Activated CD8-positive, alpha-beta memory T cell treated with anti-CD3 and anti-CD28 coated beads, Interleukin-2, amount 50 U/mL, for 48 hours (primary cell): ENCODE measurements at regions not wholly inside any gene's neighbourhood (a gene's known extent, or its start where the extent isn't known, plus 50 kb on each side); places are given as distances from the start of the nearest gene placed in this dataset.

Experiments
- DNase-seq: peaks from one replicate; pipeline ENCODE4 v3.0.0-alpha.2; 2020

DNA sequence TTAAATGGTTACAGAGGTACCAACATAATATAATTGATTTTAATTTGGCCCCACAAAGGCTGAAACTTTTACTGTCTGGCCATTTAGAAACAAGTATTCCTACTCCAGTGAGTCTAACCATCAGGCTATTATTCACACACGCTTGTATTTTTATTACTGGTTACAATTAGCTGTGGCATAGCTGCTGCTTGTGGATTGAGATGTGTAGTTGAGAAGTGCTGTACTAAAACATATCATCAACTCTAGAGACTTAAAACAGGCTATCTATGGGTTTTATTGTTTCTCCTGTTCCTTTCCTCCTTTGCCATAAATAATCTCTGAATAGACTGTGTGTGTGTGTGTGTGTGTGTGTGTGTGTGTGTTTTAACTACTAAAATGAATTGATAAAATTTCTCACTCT is 530.2 kb downstream of the CCDC85A start:
- no peak for DNase-seq

DNA sequence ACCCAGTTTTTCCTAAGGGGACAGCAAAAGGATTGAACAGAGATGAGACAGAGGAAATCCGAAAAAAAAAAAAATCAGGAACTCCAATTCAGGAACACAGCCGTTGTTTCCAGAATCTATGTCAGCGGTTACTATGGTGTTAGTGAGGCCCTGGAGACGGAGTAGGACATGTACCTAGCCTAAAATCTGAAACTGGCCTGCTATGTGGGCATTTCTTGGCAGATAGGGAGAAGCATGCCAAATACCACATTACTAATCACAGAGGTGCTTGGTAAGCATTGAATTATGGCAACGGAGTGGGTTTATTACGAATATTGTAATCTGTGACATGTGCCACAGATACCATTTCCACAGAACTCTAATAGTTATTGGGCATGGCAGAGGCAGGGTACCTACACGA is 530.6 kb downstream of the CCDC85A start:
- no peak for DNase-seq

GRCh38 chr2:56715683-56716082 is 531.9 kb downstream of the CCDC85A start:
- DNase-seq: no peak

DNA sequence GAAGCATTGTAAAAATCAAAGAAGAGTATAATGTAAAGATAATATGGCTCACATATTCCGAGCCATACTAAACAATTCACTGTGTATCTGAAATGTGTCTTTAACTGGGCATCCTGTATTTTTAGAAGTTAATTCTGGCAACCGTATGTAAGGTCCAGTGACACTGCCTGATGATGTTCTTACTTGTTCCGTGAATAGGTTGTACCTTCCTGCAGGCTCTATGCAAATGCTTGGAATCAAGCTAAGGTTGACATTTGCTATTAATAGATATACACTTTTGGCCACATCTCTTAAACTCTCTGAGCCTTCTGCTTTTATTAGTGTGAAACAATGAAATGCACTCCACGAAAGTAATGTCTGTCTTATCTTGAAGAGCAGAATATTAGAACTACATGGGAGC is 534.6 kb downstream of the CCDC85A start:
- DNase-seq: no peak

GRCh38 chr2:56729212-56729611 is 545.4 kb downstream of the CCDC85A start:
- no peak for DNase-seq

DNA sequence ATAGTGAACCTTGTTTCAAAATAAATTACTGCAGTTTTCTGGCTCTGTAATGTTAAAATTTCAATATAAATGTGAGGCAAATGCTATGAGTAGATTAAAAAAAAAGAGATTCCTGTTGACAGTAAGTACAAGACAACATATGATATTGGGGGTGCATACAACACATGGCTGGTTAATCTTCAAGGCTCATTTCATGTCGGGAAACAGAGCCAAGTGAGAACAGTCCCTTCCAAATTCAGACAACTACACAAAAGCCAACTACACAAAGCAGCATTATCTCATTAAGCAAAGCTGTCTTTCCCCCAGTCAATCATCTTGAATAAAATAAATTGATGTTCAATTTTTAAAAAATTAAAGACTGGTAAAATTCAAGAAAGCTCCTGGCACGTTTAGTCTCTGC is 549.2 kb downstream of the CCDC85A start:
- DNase-seq: no peak

GRCh38 chr2:56739413-56739812 is 555.6 kb downstream of the CCDC85A start:
- no peak for DNase-seq

- no peak for DNase-seq
Observed at GRCh38 chr2:56741601-56742102, 557.9 kb downstream of the CCDC85A start.

- no peak for DNase-seq
Observed at GRCh38 chr2:56743807-56744206, 560.0 kb downstream of the CCDC85A start.

DNA sequence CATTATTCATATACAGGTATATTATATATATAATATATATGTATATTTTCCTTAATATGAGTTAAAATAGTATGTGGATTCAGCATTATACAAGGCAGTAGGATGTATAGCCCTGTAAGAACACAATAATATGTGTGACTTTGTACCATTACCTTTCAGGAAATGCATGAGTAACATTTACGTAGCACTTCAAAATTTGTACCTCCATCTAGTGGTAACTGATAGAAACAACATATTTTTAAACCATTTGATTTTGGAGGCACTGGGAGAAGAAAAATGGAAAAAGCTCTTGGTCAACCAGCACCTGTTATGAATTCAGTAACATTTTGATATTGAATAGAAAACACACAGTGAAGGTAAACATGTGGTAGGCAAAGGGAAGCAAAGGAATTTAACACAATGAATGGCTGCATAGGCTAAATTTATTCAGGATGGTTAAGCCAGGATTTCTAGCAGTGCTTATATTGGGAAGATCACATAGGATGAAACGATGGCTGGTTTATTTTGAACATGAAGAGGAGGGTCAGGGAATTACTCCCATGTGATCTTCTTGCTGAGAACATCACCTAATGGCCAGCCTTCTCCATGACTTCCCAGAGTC is 565.5 kb downstream of the CCDC85A start:
- no peak for DNase-seq

GRCh38 chr2:56753182-56753581 is 569.4 kb downstream of the CCDC85A start:
- DNase-seq: no peak

DNA sequence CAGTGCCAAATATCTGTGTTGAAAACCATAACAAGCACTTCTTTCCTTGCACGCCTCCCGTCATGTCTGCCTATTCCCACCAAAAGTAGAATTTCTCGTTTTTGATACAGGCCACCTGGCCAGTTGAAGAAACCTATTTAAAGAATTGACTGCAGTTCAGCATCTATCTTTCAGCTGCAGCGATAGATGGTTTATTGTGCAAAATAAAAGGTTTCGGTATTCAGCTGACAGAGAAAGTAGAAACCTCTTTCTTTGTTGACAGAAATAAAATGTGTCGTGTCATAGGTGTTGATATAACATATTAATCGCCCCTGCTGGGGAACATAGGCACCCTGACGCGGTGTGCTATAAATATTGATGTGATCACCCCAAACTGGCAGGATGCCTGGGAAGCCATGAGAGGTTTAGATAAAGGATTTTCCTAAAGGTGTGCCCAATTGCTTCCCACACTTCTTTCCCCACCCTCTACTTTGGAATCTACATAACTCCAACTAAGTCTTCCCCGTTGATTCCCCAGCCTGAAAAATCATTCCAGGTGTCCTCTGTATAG is 570.4 kb downstream of the CCDC85A start:
- no peak for DNase-seq

GRCh38 chr2:56754627-56755026 is 570.8 kb downstream of the CCDC85A start:
- DNase-seq: no peak

DNA sequence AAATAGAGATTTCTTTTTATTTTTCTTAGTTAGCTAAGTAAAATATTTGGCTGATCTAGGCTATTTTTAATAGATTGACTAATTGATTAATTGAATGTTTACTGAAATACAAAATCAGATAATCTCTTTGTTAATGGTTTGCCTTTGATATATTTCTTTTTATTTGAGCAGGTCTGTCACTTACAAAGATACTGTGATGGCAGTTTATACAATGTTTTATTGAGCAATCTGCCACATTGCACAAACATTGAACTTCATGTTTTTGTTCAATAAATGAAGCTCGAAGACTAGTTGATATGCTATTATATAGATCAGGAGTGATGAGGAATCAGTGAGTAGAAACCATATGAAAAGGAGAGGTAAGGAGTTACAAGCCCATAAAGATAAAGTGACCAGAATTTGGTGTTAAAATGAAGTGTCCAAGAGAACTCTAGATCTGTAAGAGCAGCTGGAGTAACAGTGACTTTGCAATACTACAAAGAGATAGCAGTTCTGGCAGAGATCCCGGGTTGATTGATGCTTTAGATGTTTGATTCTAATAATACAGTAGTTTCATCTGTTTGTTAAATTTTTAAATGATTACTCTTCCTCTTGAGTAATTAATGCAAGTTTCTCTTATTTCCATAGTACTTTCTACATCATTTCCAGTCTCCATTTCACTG is 574.2 kb downstream of the CCDC85A start:
- no peak for DNase-seq

DNA sequence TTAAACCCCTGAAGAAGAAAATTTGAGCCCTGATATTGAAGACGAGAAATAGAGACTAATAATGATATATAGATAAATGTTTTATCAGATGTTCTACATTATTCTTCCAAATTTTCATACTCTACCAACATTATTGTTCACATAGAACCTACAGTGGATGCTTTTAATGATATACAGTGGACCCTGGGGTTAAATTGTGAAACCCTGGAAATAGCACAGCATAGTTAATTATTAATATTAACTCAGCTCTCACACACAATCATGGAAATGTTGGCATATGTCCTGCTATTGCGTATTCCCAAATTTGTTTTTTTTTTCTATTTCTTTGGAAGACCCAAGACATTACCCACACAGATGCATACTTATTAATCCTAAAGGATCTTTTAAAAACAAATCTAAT is 579.9 kb downstream of the CCDC85A start:
- DNase-seq: no peak

DNA sequence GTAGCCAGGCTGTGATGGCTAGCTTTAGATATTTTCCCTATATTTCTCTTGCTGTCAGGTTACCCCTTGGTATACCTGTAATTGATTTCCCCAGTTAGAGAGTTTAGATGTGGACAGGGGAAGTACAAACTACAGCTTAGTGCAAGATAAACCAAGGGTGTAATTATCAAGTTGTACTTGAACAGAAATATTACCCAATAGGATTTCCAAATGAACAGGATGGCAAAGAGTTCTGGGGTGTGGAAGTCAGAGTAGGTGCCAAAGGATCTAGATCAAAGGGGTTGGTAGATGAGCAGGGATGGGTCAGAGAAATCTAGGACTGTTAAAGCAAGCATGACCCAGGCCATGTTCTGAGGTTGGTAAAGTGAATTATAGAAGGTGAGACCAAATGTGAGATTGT is 585.2 kb downstream of the CCDC85A start:
- no peak for DNase-seq

GRCh38 chr2:56770490-56770889 is 586.7 kb downstream of the CCDC85A start:
- no peak for DNase-seq

DNA sequence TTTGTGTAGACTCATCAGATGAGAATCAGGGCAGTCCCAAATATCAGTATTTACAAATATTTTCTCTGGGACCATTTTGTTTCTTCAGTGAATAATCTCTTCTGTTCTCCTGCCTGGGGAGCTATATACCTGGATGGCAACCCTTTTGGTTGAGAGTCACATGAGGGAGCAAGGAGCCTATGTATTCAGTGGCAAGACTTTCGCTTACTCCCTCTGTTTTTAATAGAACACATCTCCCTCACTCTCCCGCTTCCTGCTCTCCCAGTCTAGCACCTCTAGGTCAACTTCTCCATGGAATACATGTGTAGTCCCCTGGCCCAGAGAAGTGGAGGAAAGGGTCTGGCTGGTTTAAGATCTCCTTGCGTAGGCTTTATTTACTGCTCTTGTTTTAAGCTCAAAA is 600.3 kb downstream of the CCDC85A start:
- DNase-seq: no peak

GRCh38 chr2:56801214-56801613 is 617.4 kb downstream of the CCDC85A start:
- no peak for DNase-seq

DNA sequence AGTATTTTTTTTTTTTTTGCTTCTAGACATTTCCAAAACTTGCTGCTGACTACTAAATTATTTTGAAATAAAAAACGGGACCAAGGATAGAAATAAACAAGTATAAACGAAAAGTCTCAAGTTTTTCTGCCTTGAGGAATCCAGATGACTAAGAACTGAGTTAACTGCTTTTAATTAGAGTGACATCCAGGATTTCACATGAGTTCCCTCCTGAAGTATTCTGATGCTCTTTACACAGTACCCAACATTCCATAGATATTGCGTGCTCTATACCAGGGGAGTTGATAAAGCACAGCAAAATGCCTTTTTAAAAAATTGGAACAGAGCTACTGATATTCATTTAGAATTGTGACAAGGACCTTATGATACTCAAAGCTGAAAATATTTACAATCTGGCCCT is 618.0 kb downstream of the CCDC85A start:
- DNase-seq: no peak

GRCh38 chr2:56803596-56803995 is 619.8 kb downstream of the CCDC85A start:
- no peak for DNase-seq

DNA sequence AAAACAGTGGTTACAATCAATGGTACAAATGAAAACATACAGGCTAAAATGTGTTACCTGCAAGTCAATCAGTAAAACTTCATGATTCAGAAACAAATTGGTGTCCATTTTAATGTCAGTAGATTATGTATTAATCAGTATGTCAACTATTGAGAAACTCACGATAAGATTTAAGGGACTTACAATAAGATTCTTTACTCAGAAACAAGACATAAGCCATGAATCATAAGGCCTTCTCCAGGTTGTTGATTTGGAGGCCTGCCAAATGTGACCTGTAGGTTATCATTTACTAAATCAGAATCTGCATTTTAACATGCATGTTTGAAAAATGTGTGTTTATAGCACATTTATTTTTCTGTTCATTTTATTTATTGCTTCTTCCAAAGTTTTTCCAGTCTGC is 623.1 kb downstream of the CCDC85A start:
- DNase-seq: no peak

DNA sequence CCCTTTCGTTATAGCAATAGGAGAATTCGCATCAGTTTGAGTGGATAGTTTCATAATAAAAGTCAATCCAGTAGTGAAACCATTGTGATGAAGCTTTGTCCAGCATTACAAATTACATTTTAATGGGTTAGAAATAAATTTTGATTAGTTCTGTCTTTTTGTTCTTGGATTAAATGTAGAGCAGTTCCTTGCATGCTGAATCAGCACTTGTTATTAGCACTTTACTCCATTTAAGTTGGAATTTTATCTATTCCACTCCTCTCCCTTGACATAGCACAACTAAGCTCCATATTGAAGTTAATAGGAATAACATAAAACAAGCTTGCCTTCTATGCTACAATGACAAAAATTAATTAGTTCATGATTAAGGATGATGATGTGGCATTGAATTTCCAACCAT is 624.1 kb downstream of the CCDC85A start:
- no peak for DNase-seq

DNA sequence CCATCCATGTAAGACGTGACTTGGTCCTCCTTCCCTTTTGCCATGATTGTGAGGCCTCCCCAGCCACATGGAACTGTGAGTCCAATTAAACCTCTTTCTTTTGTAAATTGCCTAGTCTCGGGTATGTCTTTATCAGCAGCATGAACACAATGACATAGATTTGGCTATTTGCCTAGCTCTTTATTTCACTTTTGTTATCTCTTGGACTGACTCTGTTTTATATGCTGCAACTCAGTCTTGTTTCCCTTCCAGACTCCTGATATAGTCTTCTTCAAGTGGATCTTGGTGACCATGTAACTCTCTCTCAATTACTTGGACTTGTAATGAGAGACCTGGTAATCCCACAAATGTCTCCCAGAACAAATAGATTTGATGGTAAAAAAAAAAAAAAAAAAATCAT is 627.6 kb downstream of the CCDC85A start:
- DNase-seq: no peak

DNA sequence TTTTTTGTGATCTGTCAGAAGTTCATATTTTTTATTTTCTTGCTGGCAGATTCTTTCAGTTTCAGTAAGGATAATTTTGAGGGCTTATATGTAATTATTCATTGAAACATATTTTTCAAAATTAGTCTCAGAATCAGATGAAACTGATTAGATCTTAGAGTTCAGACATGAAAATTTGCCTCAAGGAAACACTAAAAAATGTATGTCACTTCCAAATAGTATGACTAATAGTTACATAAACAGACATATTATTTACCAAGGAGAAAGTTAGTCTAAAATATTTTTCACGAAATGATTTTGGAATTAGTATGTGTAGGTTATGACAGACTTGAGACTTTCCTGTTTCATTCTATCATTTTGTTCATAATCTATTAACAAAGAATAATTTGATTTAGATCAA is 628.6 kb downstream of the CCDC85A start:
- DNase-seq: no peak
